Ascending aorta (tissue), 2 donors: ENCODE measurements at regions not wholly inside any gene's neighbourhood (a gene's known extent, or its start where the extent isn't known, plus 50 kb on each side); places are given as distances from the start of the nearest gene placed in this dataset.

Experiments used
- DNase-seq, 2 donors: peaks; one replicate each; pipeline ENCODE4 v3.0.0-alpha.2; 2019; ENCODE audit warnings: low spot score in 2 of 2
- H3K27ac ChIP-seq, 2 donors: fragments of 200-600 bp; sonication (generic); one replicate each; pipeline ENCODE4 v1.5.1; 2016 to 2017; ENCODE audit warnings: mild to moderate bottlenecking in 1 of 2
- H3K27me3 ChIP-seq: fragments of 200-600 bp; sonication (generic); one replicate; pipeline ENCODE4 v1.5.1; 2017
- H3K36me3 ChIP-seq, 2 donors: fragments of 200-600 bp; sonication (generic); one replicate each; pipeline ENCODE4 v1.5.1; 2016
- H3K4me1 ChIP-seq, 2 donors: fragments of 200-600 bp; sonication (generic); one replicate each; pipeline ENCODE4 v1.5.1; 2016 to 2017; ENCODE audit warnings: mild to moderate bottlenecking in 1 of 2
- H3K4me3 ChIP-seq, 2 donors: fragments of 200-600 bp; sonication (generic); one replicate each; pipeline ENCODE4 v1.5.1; 2016 to 2017; ENCODE audit warnings: mild to moderate bottlenecking in 1 of 2
- H3K9me3 ChIP-seq, 2 donors: fragments of 200-600 bp; sonication (generic); one replicate each; pipeline ENCODE4 v1.5.1; 2016
- intact Hi-C: fragments of 100-400 bp; cut with DNase I; formaldehyde crosslinking; loops from one replicate; pipeline ENCODE4 v1.15.1; 2023
- TF ChIP-seq, protein P1 (sequence below), 3 experiments: fragments of 200-600 bp in 2 of 3; fragments of 450-650 bp in 1 of 3; sonication (generic) in 2 of 3; IDR thresholded peaks; one replicate each; pipeline ENCODE4 v1.5.1; 2016 to 2019; ENCODE audit warnings: antibody characterized with exemption in 3 of 3, mild to moderate bottlenecking in 1 of 3, moderate library complexity in 1 of 3

DNA sequence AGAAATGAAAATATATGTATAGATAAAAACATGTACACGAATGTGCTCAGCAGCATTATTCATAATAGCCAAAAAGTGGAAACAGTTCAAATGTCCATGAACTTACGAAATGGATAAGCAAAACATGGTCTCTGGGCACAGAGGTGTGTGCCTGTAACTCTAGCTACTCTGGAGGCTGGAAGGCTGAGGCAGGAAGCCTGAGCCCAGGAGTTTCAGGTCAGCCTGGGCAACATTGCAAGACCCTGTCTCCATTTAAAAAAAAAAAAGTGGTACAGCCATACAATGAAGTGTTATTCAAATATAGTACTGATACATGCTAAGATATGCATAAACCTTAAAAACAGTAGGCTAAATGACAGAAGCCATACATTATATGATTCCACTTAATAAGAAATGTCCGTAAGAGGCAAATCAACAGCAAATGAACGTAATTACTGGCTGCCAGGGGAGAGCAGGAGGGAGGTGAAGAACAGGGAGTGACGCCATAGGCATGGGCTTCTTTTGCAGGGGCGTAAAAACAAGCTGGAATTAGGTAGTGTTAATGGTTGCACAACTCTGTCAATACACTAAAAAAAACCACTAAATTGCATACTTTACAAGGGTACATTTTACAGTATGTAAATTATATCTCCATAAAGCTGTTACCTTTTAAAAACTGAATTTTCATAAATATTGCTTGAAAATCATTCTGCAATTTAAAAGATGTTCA lies 87.2 kb upstream of the PLEKHM1 start:
- no peak for DNase-seq
- no peaks in the 10 kb centered on the region for H3K9me3 ChIP-seq
- H3K27me3 ChIP-seq: no peaks in the 10 kb centered on the region
- no peak overlapping the region for H3K4me3 ChIP-seq
- intact Hi-C loops: no loop called here
- H3K4me1 ChIP-seq: peaks cover 0 to 7% of the 10 kb centered on the region in 2 donors
- H3K27ac ChIP-seq: no peak overlapping the region
- no peaks in the 10 kb centered on the region for H3K36me3 ChIP-seq
- TF ChIP-seq, protein P1, sequence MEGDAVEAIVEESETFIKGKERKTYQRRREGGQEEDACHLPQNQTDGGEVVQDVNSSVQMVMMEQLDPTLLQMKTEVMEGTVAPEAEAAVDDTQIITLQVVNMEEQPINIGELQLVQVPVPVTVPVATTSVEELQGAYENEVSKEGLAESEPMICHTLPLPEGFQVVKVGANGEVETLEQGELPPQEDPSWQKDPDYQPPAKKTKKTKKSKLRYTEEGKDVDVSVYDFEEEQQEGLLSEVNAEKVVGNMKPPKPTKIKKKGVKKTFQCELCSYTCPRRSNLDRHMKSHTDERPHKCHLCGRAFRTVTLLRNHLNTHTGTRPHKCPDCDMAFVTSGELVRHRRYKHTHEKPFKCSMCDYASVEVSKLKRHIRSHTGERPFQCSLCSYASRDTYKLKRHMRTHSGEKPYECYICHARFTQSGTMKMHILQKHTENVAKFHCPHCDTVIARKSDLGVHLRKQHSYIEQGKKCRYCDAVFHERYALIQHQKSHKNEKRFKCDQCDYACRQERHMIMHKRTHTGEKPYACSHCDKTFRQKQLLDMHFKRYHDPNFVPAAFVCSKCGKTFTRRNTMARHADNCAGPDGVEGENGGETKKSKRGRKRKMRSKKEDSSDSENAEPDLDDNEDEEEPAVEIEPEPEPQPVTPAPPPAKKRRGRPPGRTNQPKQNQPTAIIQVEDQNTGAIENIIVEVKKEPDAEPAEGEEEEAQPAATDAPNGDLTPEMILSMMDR (IDR thresholded peaks at IDR 0.05): no peak

DNA sequence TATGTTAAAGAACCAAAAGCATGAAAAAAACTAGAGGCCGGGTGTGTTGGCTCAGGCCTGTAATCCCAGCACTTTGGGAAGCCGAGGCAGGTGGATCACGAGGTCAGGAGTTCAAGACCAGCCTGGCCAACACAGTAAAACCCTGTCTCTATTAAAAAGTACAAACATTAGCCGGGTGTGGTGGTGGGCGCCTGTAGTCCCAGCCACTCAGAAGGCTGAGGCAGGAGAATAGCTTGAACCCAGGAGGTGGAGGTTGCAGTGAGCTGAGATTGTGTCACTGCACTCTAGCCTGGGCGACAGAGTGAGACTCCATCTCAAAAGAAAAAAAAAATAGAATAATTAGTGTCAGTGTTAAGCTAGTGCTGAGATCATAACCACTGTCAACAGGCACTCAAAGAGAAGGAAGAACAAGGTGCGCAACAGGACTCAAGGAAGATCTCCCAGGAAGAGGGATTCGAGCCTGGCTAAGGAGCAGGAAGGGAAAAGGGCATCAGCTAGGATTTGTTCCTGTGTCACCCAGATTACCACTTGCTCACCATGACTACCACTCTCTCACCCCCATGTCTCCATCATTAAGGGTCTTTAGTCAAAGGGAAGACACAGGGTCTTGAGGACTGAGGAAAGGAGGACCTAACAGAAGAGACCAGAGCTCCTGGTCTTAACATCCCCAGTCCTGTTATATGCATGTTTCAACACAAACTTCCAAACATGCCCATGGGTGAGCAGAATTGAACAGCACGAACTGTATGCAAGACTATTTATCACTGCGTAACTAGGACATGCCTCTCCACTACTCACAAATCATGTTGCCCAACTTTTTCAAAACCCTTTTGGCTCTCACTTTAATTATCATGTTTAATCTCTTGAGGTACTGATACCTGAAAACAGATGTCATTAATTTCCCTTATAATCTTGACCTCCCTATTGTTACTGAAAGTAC lies 88.3 kb upstream of the PLEKHM1 start:
- intact Hi-C loops: no loop called here
- H3K36me3 ChIP-seq: no peaks in the 10 kb centered on the region
- no peak overlapping the region for H3K4me3 ChIP-seq
- no peak for DNase-seq
- peaks cover 0 to 3% of the 10 kb centered on the region in 2 donors for H3K4me1 ChIP-seq
- TF ChIP-seq, protein P1 (IDR thresholded peaks at IDR 0.05): no peak
- no peaks in the 10 kb centered on the region for H3K27me3 ChIP-seq
- H3K9me3 ChIP-seq: no peaks in the 10 kb centered on the region
- H3K27ac ChIP-seq: no peak overlapping the region

DNA sequence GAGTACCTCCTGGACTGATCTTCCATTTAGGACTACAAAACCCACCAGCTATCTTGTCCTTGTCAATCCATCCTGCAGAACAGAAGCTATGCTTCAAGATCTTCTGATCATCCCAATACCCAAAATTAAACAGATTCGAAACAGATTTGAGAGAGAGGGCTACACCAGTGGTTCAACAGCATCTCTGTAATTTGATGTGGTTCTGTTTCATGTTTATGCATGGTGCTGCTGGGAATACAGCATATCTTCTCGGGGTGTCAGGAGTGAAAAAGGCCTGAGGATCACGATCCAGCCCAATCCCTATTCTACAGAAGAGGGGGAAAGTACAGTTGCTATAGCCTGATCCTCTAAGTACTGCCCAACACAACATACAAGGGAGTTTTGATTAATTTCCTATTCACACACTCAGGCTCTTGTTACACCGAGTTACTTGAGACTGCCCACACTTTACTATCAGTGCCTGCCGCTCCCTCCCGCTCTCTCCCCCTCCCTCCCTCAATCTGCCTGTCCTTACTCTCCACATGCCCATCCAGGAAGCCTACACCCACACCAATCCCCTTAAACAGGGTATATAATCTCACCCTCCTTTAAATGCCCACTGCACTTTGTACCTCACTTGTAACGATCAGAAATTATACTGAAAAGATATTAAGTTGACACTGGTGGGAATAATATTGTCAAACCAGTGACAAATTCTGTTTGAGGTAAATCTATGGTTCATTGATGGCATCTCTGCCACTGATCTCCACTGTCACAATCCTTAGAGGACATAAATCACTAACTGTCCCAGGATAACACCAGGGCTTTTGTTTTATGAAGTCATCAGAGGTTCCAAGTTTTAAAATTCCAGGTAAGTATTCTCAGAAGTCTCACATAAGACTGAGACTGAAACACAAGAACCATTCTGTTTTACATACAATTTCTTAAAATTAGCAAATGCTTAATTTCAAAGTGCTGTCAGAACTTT lies 89.3 kb upstream of the PLEKHM1 start:
- H3K4me3 ChIP-seq: no peak overlapping the region
- DNase-seq: no peak
- H3K4me1 ChIP-seq: no peaks in the 10 kb centered on the region
- intact Hi-C loops: no loop called here
- H3K27me3 ChIP-seq: no peaks in the 10 kb centered on the region
- no peaks in the 10 kb centered on the region for H3K36me3 ChIP-seq
- H3K9me3 ChIP-seq: no peaks in the 10 kb centered on the region
- TF ChIP-seq, protein P1 (IDR thresholded peaks at IDR 0.05): no peak
- no peak overlapping the region for H3K27ac ChIP-seq

GRCh38 chr17:45580924-45581323 lies 90.4 kb upstream of the PLEKHM1 start:
- TF ChIP-seq, protein P1 (IDR thresholded peaks at IDR 0.05): no peak
- DNase-seq: no peak
- no peak overlapping the region for H3K4me3 ChIP-seq
- H3K27ac ChIP-seq: no peak overlapping the region
- H3K4me1 ChIP-seq: no peaks in the 10 kb centered on the region
- intact Hi-C loops: no loop called here
- no peaks in the 10 kb centered on the region for H3K9me3 ChIP-seq
- no peaks in the 10 kb centered on the region for H3K27me3 ChIP-seq
- no peaks in the 10 kb centered on the region for H3K36me3 ChIP-seq

- H3K4me3 ChIP-seq: no peak overlapping the region
- H3K27me3 ChIP-seq: no peaks in the 10 kb centered on the region
- no peaks in the 10 kb centered on the region for H3K9me3 ChIP-seq
- TF ChIP-seq, protein P1 (IDR thresholded peaks at IDR 0.05): no peak
- no peaks in the 10 kb centered on the region for H3K4me1 ChIP-seq
- no peak overlapping the region for H3K27ac ChIP-seq
- intact Hi-C loops: no loop called here
- no peaks in the 10 kb centered on the region for H3K36me3 ChIP-seq
- no peak for DNase-seq
These were observed 91.3 kb upstream of the PLEKHM1 start for GRCh38 chr17:45581860-45582259.
